ENCODE measurements at regions not wholly inside any gene's neighbourhood (a gene's known extent, or its start where the extent isn't known, plus 50 kb on each side); places are given as distances from the start of the nearest gene placed in this dataset.
A peak's percentile ranks its signal among the peaks of the same experiment; 100 is the strongest.

GRCh38 chr2:21467280-21467818 is 343.6 kb downstream of the TDRD15 start:
- DNase-seq = no peak
- intact Hi-C loops (cut with DNase I) = no loop called here

DNA sequence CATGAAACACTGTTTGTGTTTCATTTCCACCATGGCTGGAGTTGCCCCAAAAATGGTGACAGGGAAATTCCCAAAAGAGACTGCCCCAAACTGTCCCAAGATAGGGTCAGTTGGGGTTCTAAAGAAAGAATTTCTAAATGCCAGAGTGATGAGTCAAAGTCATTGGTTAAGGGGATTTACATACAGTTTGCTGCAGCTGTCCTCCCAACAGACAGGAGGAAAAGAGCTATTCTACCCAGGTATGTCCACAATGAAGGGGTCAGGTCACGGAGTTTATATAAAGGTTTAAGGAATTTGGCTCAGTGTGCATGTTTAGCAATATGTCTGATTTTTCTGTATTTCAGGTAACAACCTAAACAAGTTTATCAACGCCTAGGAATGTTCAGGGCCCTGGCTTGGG is 344.1 kb downstream of the TDRD15 start:
- DNase-seq = no peak

GRCh38 chr2:21468624-21469023 is 344.9 kb downstream of the TDRD15 start:
- intact Hi-C loops (cut with DNase I) = no loop called here
- DNase-seq = no peak

More for the DNA sequence above, 344.1 kb downstream of the TDRD15 start:
- intact Hi-C loops (cut with DNase I) = no loop called here

DNA sequence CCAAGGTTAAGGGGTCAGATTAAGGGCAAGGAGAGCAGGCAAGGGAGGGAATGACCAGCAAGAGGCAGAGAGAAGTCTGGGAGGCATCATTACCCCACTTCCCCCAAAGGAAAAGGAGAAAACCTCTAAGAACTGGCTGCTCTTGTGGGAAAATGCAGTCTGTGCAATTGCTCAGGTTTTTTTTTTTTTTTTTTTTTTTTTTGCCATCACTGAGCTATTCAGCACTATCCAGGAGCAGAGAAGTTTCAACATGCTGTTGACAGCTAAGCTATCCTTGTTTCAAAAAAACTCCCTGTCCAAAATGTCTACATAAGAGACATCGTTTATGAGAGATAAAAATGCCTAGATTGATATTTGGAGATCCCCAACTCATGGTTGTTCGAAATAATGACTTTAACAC is 345.4 kb downstream of the TDRD15 start:
- no peak for DNase-seq
- intact Hi-C loops (cut with DNase I) = no loop called here

DNA sequence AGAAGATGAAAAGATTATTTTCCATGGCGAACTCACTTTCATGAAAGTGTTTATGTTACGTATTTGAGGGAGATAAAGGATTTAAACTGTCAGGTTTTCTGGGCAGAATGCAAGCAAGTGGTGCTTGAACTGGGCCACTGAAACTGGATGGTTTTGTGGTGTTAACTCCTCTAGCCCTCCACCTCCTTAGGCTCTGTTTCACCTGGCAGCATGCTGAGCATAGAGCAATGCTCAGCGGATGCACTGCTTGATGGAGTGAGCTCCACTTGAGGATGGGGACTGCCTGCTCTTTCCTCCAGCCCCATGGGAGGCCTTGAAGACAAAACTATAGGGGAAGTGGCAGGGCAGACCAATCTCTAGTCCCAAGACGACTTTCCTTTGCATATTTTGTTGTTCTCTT is 345.8 kb downstream of the TDRD15 start:
- no peak for DNase-seq
- intact Hi-C loops (cut with DNase I) = no loop called here

DNA sequence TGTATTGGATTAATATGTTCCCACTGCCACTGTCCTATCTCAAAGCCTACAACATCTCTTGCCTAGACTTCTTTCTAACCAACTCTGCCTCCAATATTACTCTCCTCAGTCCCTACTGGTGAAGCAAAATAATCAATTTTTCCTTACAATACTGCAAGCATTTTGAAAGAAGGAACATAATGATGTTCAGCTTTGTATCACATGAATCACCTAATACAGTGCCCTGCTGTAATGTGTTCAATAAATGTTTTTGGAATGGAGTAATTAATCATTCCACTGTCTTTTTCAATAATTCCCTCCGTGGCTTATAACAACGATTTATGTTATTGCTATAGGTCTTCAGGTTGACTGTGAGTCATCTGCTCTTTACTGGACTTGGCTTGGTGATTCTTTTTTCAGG is 356.4 kb downstream of the TDRD15 start:
- intact Hi-C loops (cut with DNase I) = no loop called here
- no peak for DNase-seq

- DNase-seq = no peak
- intact Hi-C loops (cut with DNase I) = no loop called here
Observed at GRCh38 chr2:21484643-21485042, 360.9 kb downstream of the TDRD15 start.

DNA sequence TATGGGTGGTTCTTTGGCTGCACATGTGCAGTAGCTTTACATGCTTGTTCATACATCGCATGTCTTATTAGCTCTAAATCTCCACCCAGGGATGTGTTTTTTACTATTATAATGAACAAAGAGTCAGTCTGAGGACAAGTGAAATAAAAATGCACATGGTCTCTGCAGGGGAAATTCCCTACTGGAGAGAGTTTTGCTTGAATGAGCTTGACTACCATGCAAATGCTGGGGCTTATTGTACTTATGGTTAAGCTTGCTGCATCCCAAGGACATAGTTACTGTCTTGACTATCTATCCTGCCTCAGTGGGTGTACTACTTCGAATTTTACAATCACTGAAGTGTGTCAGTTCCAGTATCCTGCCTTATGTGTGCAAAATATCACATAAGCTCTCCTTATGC is 362.7 kb downstream of the TDRD15 start:
- intact Hi-C loops (cut with DNase I) = no loop called here
- DNase-seq = no peak

- no peak for DNase-seq
- intact Hi-C loops (cut with DNase I) = no loop called here
Observed at GRCh38 chr2:21489080-21489479, 365.3 kb downstream of the TDRD15 start.

DNA sequence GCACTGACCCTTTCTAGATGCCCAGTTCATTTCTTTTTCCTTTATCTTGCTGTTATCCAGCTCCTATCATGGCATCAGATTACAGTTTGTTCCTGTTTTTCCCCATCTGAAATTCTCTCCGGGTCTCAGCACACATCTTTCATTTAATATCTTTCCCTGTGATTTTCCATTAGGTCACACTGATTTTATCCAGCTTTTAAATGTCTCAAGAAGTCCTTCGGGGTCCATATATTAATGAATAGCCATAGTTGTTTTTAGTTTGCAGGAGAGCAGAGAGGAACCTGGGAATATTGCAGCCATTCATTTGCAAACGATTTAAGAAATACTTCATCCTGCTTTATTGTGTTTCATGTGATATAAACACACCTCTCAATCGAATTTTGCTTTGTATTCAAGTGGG is 374.2 kb downstream of the TDRD15 start:
- intact Hi-C loops (cut with DNase I) = no loop called here
- DNase-seq = no peak

DNA sequence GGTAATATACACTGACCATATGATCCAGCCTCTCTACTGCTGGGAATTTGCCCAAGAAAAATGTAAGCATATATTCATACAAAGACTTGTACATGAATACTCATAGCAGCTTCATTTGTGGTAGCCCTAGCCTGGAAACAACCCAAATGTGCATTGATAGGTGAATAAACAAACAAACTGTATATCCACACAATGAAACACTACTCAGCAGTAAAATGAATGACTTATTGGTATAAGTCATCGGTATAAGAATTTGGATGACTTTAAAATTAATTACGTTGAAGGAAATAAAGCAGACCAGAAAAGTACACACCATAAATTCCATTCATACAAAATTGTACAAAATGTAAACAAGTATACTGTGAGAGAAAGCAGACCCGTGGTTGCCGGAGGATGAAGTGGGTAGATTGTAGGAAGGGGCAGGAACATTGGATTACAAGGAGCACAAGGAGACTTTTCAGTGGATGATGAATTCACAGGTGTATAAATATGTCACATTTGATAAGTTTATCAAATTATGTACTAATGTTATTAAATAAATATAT is 376.7 kb downstream of the TDRD15 start:
- intact Hi-C loops (cut with DNase I) = no loop called here
- no peak for DNase-seq

DNA sequence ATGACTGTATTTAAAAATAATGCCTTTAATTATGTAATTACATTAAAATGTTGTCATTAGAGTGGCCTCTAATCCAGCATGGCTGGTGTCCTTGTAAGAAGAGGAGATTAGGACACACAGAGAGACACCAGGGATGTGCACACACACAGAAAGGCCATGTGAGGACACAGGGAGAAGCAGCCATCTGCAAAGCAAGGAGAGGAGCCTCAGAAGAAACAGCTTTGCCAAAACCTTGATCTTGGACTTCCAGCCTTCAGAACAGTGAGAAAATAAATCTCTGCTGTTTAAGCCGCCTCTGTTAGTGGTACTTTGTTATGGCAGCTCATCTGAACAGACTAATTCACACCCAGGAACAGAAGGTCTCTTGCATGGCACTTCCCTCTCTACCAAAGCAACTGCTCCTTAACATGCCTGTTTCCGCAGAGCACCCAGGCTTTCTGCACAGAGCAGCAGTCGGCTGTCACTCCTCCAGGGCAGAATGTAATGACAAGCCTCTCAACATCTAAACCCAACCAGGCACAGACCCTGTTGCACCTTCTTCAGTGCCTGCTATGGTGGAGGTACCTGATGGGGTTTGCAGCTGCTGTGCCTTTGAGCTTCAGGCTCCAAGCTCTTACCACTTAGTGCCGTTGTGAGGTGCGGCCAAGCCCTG is 377.7 kb downstream of the TDRD15 start:
- peak in 2 of 10 donors; percentile 6 to 73 for DNase-seq
- intact Hi-C loops (cut with DNase I) = no loop called here

DNA sequence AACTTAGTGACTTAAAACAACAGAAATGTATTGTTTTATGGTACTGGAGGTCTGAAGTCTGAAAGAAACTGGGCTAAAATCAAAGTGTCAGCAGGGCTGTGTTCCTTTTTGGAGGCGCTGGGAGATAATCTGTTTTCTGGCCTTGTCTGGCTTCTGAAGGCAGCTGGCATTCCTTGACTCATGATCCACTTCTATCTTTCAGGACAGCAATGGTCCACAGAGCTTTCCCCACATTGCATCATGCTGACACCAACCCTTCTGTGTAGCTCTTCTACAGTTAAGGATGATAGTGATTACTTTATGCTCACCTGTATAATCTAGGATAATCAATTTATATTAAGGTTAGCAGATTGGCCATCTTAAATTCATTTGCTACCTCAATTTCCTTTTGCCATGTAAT is 392.1 kb downstream of the TDRD15 start:
- intact Hi-C loops (cut with DNase I) = no loop called here
- DNase-seq = no peak

DNA sequence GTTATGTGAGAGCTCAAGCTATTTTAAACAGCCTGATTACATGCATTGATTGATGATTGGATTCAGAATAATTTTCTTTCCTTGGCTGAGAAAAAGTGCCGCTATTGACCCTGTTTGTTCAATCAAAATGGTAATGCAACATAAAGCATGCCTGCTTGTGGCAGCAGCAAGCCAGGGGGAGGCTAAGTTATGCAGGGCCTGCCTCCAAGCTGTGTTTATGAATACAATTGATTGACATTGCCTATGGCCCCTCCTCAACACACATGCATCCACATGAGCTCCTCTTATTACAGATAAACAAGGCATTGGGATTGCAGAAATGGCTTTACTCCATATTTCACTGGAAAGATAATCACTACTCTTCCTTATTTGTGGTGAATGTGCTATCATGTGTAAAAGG is 395.6 kb downstream of the TDRD15 start:
- intact Hi-C loops (cut with DNase I) = no loop called here
- DNase-seq = no peak

GRCh38 chr2:21519821-21520220 is 396.1 kb downstream of the TDRD15 start:
- no peak for DNase-seq
- intact Hi-C loops (cut with DNase I) = no loop called here

DNA sequence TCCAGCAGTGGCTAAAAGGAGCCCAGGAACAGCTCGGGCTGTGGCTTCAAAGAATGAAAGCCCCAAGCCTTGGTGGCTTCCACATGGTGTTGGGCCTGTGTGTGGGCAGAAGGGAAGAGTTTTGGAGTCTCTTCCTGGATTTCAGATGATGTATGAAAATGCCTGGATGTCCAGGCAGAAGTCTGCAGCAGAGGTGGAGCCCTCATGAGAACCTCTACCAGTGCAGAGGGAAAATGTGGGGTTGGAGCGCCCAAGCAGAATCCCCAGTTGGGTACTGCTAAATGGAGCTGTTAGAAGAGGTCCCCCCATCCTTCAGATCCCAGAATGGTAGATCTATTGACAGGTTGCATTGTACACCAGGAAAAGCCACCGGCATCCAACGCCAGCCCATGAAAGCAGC is 412.1 kb downstream of the TDRD15 start:
- intact Hi-C loops (cut with DNase I) = no loop called here
- DNase-seq = no peak

- DNase-seq = no peak
Observed at GRCh38 chr2:21539685-21540084, 415.9 kb downstream of the TDRD15 start.

GRCh38 chr2:21543630-21544029 is 419.9 kb downstream of the TDRD15 start:
- no peak for DNase-seq
- intact Hi-C loops (cut with DNase I) = no loop called here

More at GRCh38 chr2:21539685-21540084, 415.9 kb downstream of the TDRD15 start:
- intact Hi-C loops (cut with DNase I) = no loop called here

GRCh38 chr2:21544392-21544791 is 420.6 kb downstream of the TDRD15 start:
- intact Hi-C loops (cut with DNase I) = no loop called here
- no peak for DNase-seq

DNA sequence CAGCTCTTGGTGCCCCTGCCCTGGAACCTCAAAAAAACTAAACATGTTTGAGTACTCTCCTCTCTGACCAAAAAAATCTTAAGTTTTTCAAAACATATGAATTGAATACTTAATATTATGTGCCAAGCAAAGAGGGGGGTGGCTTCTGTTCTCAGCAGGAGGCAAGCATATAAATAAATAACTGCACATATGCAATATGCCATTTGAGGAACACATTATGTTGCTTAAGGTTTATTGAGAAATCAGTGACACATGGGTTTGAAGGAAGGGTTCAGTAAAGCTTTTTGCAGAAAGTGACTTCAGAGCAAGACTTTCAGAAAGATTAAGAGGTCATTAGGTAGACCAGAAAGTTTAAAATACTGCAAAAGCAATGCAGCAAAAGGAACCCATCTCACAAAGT is 429.2 kb downstream of the TDRD15 start:
- DNase-seq = no peak
- intact Hi-C loops (cut with DNase I) = no loop called here

DNA sequence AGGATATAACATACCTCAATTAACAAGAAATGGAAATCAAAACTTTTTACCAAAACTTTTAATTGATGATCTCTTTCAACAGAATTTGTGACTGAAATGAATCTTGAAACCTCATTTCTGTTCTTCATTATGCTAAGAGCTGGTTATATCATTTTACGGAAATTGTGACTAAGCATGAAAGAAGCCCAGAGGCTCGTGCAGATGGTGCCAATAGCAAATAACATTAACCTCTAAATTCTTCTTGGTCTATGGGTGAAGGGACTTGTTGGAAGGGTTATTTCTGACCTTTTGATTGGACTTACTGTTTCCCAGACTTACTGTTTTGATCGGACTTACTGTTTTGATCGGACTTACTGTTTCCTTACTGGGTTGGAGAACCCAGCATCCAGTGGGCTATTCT is 435.6 kb downstream of the TDRD15 start:
- no peak for DNase-seq
- intact Hi-C loops (cut with DNase I) = no loop called here

DNA sequence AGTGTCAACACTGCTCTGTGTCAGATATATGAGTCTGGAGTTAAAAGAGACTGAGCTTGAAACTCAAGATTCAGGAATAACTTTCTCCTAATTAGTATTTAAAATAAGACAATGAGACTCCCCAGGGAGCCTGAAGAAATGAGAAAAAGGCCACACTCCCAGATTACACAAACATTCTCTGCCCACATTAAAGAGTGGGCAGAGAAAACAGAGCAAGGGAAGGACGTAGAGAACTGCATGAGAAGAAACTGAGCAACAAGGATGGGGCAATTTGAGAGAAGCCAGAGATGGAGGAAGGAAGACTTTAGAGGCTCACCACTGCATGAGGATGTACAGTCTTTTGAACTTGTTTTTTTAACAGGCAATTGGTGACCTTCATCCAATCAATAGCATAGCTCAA is 438.2 kb downstream of the TDRD15 start:
- intact Hi-C loops (cut with DNase I) = no loop called here
- DNase-seq = no peak

DNA sequence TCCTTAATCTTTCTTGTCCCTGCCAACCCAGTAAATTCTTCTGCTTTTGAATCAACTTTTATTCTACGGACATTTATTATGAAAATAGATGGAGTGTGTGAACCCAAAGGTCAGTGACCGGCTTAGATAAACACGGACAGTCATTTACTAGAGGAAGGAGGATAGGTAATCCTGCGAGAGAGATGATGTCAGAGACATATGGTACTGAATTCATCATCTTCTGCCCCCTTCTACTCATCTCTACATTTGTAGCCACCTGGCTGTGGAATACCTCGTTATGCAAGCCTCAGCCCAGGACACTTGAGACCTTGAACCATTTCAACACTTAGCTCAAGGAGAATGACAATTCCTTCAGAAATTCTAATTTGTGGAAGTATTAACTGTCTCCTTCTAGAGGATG is 443.6 kb downstream of the TDRD15 start:
- intact Hi-C loops (cut with DNase I) = no loop called here
- no peak for DNase-seq

All from posterior cingulate gyrus (tissue), 11 donors.